IMR-90 (cell line): ENCODE measurements at regions not wholly inside any gene's neighbourhood (a gene's known extent, or its start where the extent isn't known, plus 50 kb on each side); places are given as distances from the start of the nearest gene placed in this dataset.

Experiments used
- ATAC-seq: fragments of 200-7000 bp; cut with Tn5 transposase; 2 replicates; pipeline ENCODE4 v1.9.1; 2020; ENCODE audit warnings: low read depth, mild to moderate bottlenecking, moderate library complexity
- BruUV-seq: library from RNA; stranded (reverse); fragments of 400-500 nt; replicated peaks from 2 replicates; lab custom pipeline; 2021; lab: Mats Ljungman, UMichigan
- CTCF ChIA-PET: fragments of 300-600 bp; formaldehyde crosslinking; extraction: SDS; loops from one replicate; lab custom pipeline; 2021; ENCODE audit warnings: antibody characterized with exemption; lab: Yijun Ruan, JAX
- POLR2A ChIA-PET: fragments of 300-600 bp; sonication (Branson Sonifier 250); formaldehyde crosslinking; loops from one replicate; lab custom pipeline; 2022; ENCODE audit warnings: antibody characterized with exemption; ENCODE audit not compliant: unreplicated experiment; lab: Charles Lee
- DNase-seq: peaks from one replicate; pipeline ENCODE4 v3.0.0; 2013
- H2AFZ ChIP-seq: replicated peaks from 2 replicates; pipeline ENCODE3; 2013; ENCODE audit warnings: low read length, mild to moderate bottlenecking; ENCODE audit not compliant: poor library complexity
- H2AK5ac ChIP-seq: 2 replicates; pipeline ENCODE4 v1.6.1; 2013; ENCODE audit warnings: low read depth, low read length, inconsistent platforms
- H2AK9ac ChIP-seq: replicated peaks from 2 replicates; pipeline ENCODE3; 2013; ENCODE audit warnings: mild to moderate bottlenecking, low read depth, low read length, moderate library complexity; ENCODE audit not compliant: poor library complexity
- H2BK120ac ChIP-seq: 2 replicates; pipeline ENCODE4 v1.6.1; 2013; ENCODE audit warnings: low read depth, low read length, inconsistent platforms
- H2BK15ac ChIP-seq: 3 replicates; pipeline ENCODE4 v1.6.1; 2013; ENCODE audit warnings: low read depth, low read length, inconsistent platforms
- H2BK20ac ChIP-seq: 2 replicates; pipeline ENCODE4 v1.6.1; 2013; ENCODE audit warnings: low read depth, mild to moderate bottlenecking, inconsistent platforms, low read length, moderate library complexity
- H2BK5ac ChIP-seq: 2 replicates; pipeline ENCODE4 v1.6.1; 2013; ENCODE audit warnings: mild to moderate bottlenecking, low read depth, low read length, inconsistent platforms; ENCODE audit not compliant: poor library complexity, severe bottlenecking
- H3K14ac ChIP-seq: replicated peaks from 2 replicates; pipeline ENCODE4 v1.6.1; 2013; ENCODE audit warnings: low read depth, low read length, inconsistent platforms
- H3K18ac ChIP-seq: 2 replicates; pipeline ENCODE4 v1.6.1; 2013; ENCODE audit warnings: low read depth, low read length, control low read depth
- H3K23ac ChIP-seq: 2 replicates; pipeline ENCODE4 v1.6.1; 2013; ENCODE audit warnings: low read depth, low read length, inconsistent platforms
- H3K27ac ChIP-seq: 2 replicates; pipeline ENCODE4 v1.5.1; 2013; ENCODE audit warnings: mild to moderate bottlenecking, control low read depth, low read length; ENCODE audit not compliant: insufficient read depth
- H3K27me3 ChIP-seq: 2 replicates; pipeline ENCODE4 v1.6.1; 2013; ENCODE audit warnings: low read length; ENCODE audit not compliant: control insufficient read depth, insufficient read depth
- H3K36me3 ChIP-seq: 2 replicates; pipeline ENCODE4 v1.6.1; 2013; ENCODE audit warnings: low read length, mixed read lengths; ENCODE audit not compliant: control insufficient read depth, insufficient read depth
- H3K4ac ChIP-seq: 2 replicates; pipeline ENCODE4 v1.6.1; 2013; ENCODE audit warnings: low read depth, low read length, inconsistent platforms
- H3K4me1 ChIP-seq: 2 replicates; pipeline ENCODE4 v1.6.1; 2013; ENCODE audit warnings: low read length, mixed read lengths; ENCODE audit not compliant: control insufficient read depth, insufficient read depth
- H3K4me2 ChIP-seq: 2 replicates; pipeline ENCODE4 v1.6.1; 2013; ENCODE audit warnings: low read depth, mild to moderate bottlenecking, control low read depth, low read length, moderate library complexity
- H3K4me3 ChIP-seq: 2 replicates; pipeline ENCODE4 v1.5.1; 2013; ENCODE audit warnings: low read depth, mild to moderate bottlenecking, control low read depth, low read length, moderate library complexity; ENCODE audit not compliant: insufficient read depth
- H3K56ac ChIP-seq: 2 replicates; pipeline ENCODE4 v1.6.1; 2013; ENCODE audit warnings: low read length, inconsistent platforms; ENCODE audit not compliant: insufficient read depth; ENCODE audit errors: extremely low read depth
- H3K79me1 ChIP-seq, 2 experiments: 2 replicates each; pipeline ENCODE4 v1.6.1; 2013; ENCODE audit warnings: low read length in 2 of 2, inconsistent platforms in 1 of 2, low read depth in 1 of 2
- H3K9ac ChIP-seq: 2 replicates; pipeline ENCODE4 v1.6.1; 2013; ENCODE audit warnings: low read depth, low read length, control low read depth
- H3K9me1 ChIP-seq: 2 replicates; pipeline ENCODE4 v1.6.1; 2013; ENCODE audit warnings: low read length, inconsistent platforms; ENCODE audit not compliant: insufficient read depth
- H3K9me3 ChIP-seq: 2 replicates; pipeline ENCODE4 v1.6.1; 2013; ENCODE audit warnings: low read length; ENCODE audit not compliant: control insufficient read depth, insufficient read depth
- H4K20me1 ChIP-seq: 2 replicates; pipeline ENCODE4 v1.6.1; 2013; ENCODE audit warnings: low read length, inconsistent platforms; ENCODE audit not compliant: insufficient read depth
- H4K5ac ChIP-seq: 2 replicates; pipeline ENCODE4 v1.6.1; 2013; ENCODE audit warnings: mild to moderate bottlenecking, low read depth, low read length, control low read depth
- H4K8ac ChIP-seq, 2 experiments: 2 replicates each; pipeline ENCODE4 v1.6.1; 2013; ENCODE audit warnings: low read depth in 2 of 2, low read length in 2 of 2, control low read depth in 1 of 2, inconsistent platforms in 1 of 2
- H4K91ac ChIP-seq: 2 replicates; pipeline ENCODE4 v1.6.1; 2013; ENCODE audit warnings: low read depth, low read length, inconsistent platforms; ENCODE audit not compliant: insufficient read depth
- BHLHE40 ChIP-seq: fragments of 150-350 bp; IDR thresholded peaks from 2 replicates; pipeline ENCODE4 v1.6.1; 2016; ENCODE audit warnings: mild to moderate bottlenecking, low read depth, low read length
- CEBPB ChIP-seq: IDR thresholded peaks from 2 replicates; pipeline ENCODE4 v1.6.1; 2012; ENCODE audit warnings: low read depth, low read length, improper control_type of control experiment
- CHD1 ChIP-seq: IDR thresholded peaks from 2 replicates; pipeline ENCODE4 v1.6.1; 2012; ENCODE audit warnings: low read depth, low read length, improper control_type of control experiment
- CTCF ChIP-seq: conservative IDR thresholded peaks from 2 replicates; pipeline ENCODE4 v1.5.1; 2012; ENCODE audit warnings: mild to moderate bottlenecking, low read depth, low read length, improper control_type of control experiment
- ELK1 ChIP-seq: fragments of 150-350 bp; IDR thresholded peaks from 2 replicates; pipeline ENCODE4 v1.6.1; 2016; ENCODE audit warnings: low read depth, mild to moderate bottlenecking, low read length, moderate library complexity, borderline replicate concordance
- FOS ChIP-seq: fragments of 150-350 bp; IDR thresholded peaks from 2 replicates; pipeline ENCODE4 v1.6.1; 2016; ENCODE audit warnings: low read depth, low read length
- MAFK ChIP-seq: IDR thresholded peaks from 2 replicates; pipeline ENCODE4 v1.6.1; 2012; ENCODE audit warnings: low read depth, low read length, improper control_type of control experiment
- MAZ ChIP-seq: IDR thresholded peaks from 2 replicates; pipeline ENCODE4 v1.6.1; 2012; ENCODE audit warnings: low read depth, mild to moderate bottlenecking, low read length, improper control_type of control experiment, moderate library complexity, borderline replicate concordance
- MXI1 ChIP-seq: IDR thresholded peaks from 2 replicates; pipeline ENCODE4 v1.6.1; 2012; ENCODE audit warnings: low read depth, mild to moderate bottlenecking, low read length, moderate library complexity, borderline replicate concordance
- NFE2L2 ChIP-seq: fragments of 150-350 bp; IDR thresholded peaks from 2 replicates; pipeline ENCODE4 v1.6.1; 2016; ENCODE audit warnings: low read depth, mild to moderate bottlenecking, low read length
- POLR2A ChIP-seq: IDR thresholded peaks from 2 replicates; pipeline ENCODE4 v1.6.1; 2012; ENCODE audit warnings: mild to moderate bottlenecking, low read depth, low read length
- RAD21 ChIP-seq: IDR thresholded peaks from 2 replicates; pipeline ENCODE4 v1.6.1; 2012; ENCODE audit warnings: low read length, improper control_type of control experiment
- RCOR1 ChIP-seq: IDR thresholded peaks from 2 replicates; pipeline ENCODE4 v1.6.1; 2012; ENCODE audit warnings: mild to moderate bottlenecking, low read length, improper control_type of control experiment; ENCODE audit not compliant: insufficient replicate concordance
- RFX5 ChIP-seq: IDR thresholded peaks from 2 replicates; pipeline ENCODE4 v1.8.0; 2012; ENCODE audit warnings: low read depth, mild to moderate bottlenecking, low read length, moderate library complexity
- SMC3 ChIP-seq: fragments of 150-350 bp; IDR thresholded peaks from 2 replicates; pipeline ENCODE4 v1.6.1; 2016; ENCODE audit warnings: low read depth, mild to moderate bottlenecking, antibody characterized with exemption, low read length, moderate library complexity
- USF2 ChIP-seq: fragments of 150-350 bp; IDR thresholded peaks from 2 replicates; pipeline ENCODE4 v1.6.1; 2017; ENCODE audit warnings: mild to moderate bottlenecking, antibody characterized with exemption, low read length, low read depth
- WGBS, 2 experiments: methylation state at CpG; one replicate each; pipeline versions ENCODE4 v1.1.5 to v1.1.7; 2013; ENCODE audit warnings: missing lambda C conversion rate in 2 of 2; ENCODE audit not compliant: insufficient read length in 1 of 2; ENCODE audit errors: extremely low coverage in 2 of 2; 5-methylcytosine and 5-hydroxymethylcytosine counted together
- dilution Hi-C: fragments of 300-500 bp; cut with HindIII; formaldehyde crosslinking; loops from one replicate; pipeline ENCODE4 v1.14.3; 2018; ENCODE audit warnings: low sequenced_read_pairs; ENCODE audit not compliant: unreplicated experiment
- in situ Hi-C: fragments of 300-500 bp; cut with MboI; formaldehyde crosslinking; loops from 3 replicates; pipeline ENCODE4 v1.14.3; 2019; ENCODE audit warnings: low sequenced_read_pairs, inconsistent platforms, mixed read lengths
- intact Hi-C: fragments of 100-400 bp; cut with micrococcal nuclease; formaldehyde crosslinking; loops from 2 replicates; pipeline ENCODE4 v1.10.0; 2022

- H3K79me1 ChIP-seq = no peaks in the 10 kb centered on the region
- no peak overlapping the region for H4K5ac ChIP-seq
- ATAC-seq (no peak; the same call in 1 of the 2 replicates), DNase-seq (peak; percentile 18)
- in situ Hi-C loops = no loop called here
- H3K9ac ChIP-seq = no peak overlapping the region
- TF ChIP-seq RFX5 = no peak
- TF ChIP-seq MAFK = no peak
- TF ChIP-seq CHD1 = no peak
- no peak for TF ChIP-seq RAD21
- TF ChIP-seq FOS = no peak
- no peak for TF ChIP-seq USF2
- no peak for TF ChIP-seq MXI1
- TF ChIP-seq RCOR1 = no peak
- no peak for TF ChIP-seq BHLHE40
- no peak for TF ChIP-seq SMC3
- TF ChIP-seq ELK1 = no peak
- TF ChIP-seq MAZ = no peak
- TF ChIP-seq CEBPB = no peak
- no peak for TF ChIP-seq NFE2L2
- no peak for TF ChIP-seq POLR2A
- no peak for TF ChIP-seq CTCF
- H4K91ac ChIP-seq = no peak overlapping the region
- H2AFZ ChIP-seq = no peak overlapping the region
- no peak overlapping the region for H2BK15ac ChIP-seq
- H3K4me1 ChIP-seq = peaks cover 6% of the 10 kb centered on the region; the same call in 1 of the 2 replicates
- no peaks in the 10 kb centered on the region for H3K9me3 ChIP-seq
- no peak overlapping the region for H4K8ac ChIP-seq
- ChIA-PET POLR2A (no interaction called here), CTCF (no interaction called here)
- no TSS peak for BruUV-seq
- H3K27ac ChIP-seq = no peak overlapping the region
- no CpG with 5 or more reads among the region's 1 CpG for WGBS, 2 experiments
- no peak overlapping the region for H3K23ac ChIP-seq
- no peak overlapping the region for H3K56ac ChIP-seq
- H2AK9ac ChIP-seq = no peak overlapping the region
- no peak overlapping the region; the same call in 1 of the 2 replicates for H3K18ac ChIP-seq
- no peaks in the 10 kb centered on the region for H4K20me1 ChIP-seq
- no peaks in the 10 kb centered on the region for H3K27me3 ChIP-seq
- H3K4me2 ChIP-seq = no peak overlapping the region
- H3K4ac ChIP-seq = no peak overlapping the region
- H2BK5ac ChIP-seq = no peak overlapping the region
- no peak overlapping the region for H3K14ac ChIP-seq
- dilution Hi-C loops = no loop called here
- H3K36me3 ChIP-seq = no peaks in the 10 kb centered on the region
- H2BK120ac ChIP-seq = no peak overlapping the region
- no peak overlapping the region for H3K4me3 ChIP-seq
- H2AK5ac ChIP-seq = no peak overlapping the region
- no peak overlapping the region for H2BK20ac ChIP-seq
- H3K9me1 ChIP-seq = no peaks in the 10 kb centered on the region
- intact Hi-C loops = no loop called here
These were observed 542.0 kb upstream of the MARCKS start for GRCh38 chr6:113315165-113315564.
